HEK293T (cell line): ENCODE measurements at regions not wholly inside any gene's neighbourhood (a gene's known extent, or its start where the extent isn't known, plus 50 kb on each side); places are given as distances from the start of the nearest gene placed in this dataset.

Source experiments
- BHLHE40 ChIP-seq: fragments of 450-650 bp; IDR thresholded peaks from 2 replicates; pipeline ENCODE4 v1.6.1; 2016; ENCODE audit warnings: mild to moderate bottlenecking, moderate library complexity, borderline replicate concordance
- ELF4 ChIP-seq: fragments of 450-650 bp; IDR thresholded peaks from 2 replicates; pipeline ENCODE4 v1.6.1; 2017; ENCODE audit warnings: antibody characterized with exemption
- FOXA1 ChIP-seq: fragments of 450-650 bp; IDR thresholded peaks from 2 replicates; pipeline ENCODE4 v1.6.1; 2016; ENCODE audit warnings: mild to moderate bottlenecking
- FOXK2 ChIP-seq: fragments of 450-650 bp; IDR thresholded peaks from 2 replicates; pipeline ENCODE4 v1.6.1; 2016; ENCODE audit warnings: mild to moderate bottlenecking
- FOXM1 ChIP-seq: fragments of 450-650 bp; IDR thresholded peaks from 2 replicates; pipeline ENCODE4 v1.6.1; 2017; ENCODE audit warnings: mild to moderate bottlenecking, borderline replicate concordance
- HDGF ChIP-seq: fragments of 450-650 bp; IDR thresholded peaks from 2 replicates; pipeline ENCODE4 v1.6.1; 2017; ENCODE audit warnings: antibody characterized with exemption, borderline replicate concordance
- LEF1 ChIP-seq: fragments of 450-650 bp; IDR thresholded peaks from 2 replicates; pipeline ENCODE4 v1.6.1; 2017; ENCODE audit warnings: mild to moderate bottlenecking, borderline replicate concordance
- NFRKB ChIP-seq: fragments of 450-650 bp; IDR thresholded peaks from 2 replicates; pipeline ENCODE4 v1.6.1; 2016; ENCODE audit warnings: mild to moderate bottlenecking, moderate library complexity
- SUZ12 ChIP-seq: fragments of 450-650 bp; IDR thresholded peaks from 2 replicates; pipeline ENCODE4 v1.6.1; 2016; ENCODE audit warnings: mild to moderate bottlenecking
- TARDBP ChIP-seq: fragments of 450-650 bp; IDR thresholded peaks from 2 replicates; pipeline ENCODE4 v1.6.1; 2016
- ZNF384 ChIP-seq: fragments of 450-650 bp; IDR thresholded peaks from 2 replicates; pipeline ENCODE4 v1.6.1; 2016

DNA sequence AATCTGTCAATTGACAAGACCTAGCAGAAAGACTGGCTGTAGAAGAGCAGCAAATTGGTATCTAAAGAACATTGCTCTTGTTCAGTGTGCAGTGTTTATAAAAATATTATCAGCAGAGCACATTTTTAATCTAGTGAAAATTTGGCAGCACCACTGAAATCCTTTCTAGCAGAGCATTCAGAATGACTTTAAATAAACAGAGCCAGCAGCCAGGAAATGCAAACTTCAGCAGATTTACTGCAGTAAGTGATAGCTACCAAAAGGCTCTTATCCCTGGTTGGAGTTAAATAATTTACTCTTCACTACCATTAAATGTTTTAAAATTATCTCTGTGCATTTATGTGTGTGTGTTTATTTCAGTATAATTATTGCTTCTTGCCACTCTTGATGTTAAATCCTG lies 590.9 kb upstream of the CITED2 start:
- no peak for TF ChIP-seq TARDBP
- no peak for TF ChIP-seq ZNF384
- TF ChIP-seq FOXM1 = no peak
- TF ChIP-seq BHLHE40 = no peak
- TF ChIP-seq HDGF = no peak
- TF ChIP-seq SUZ12 = no peak
- TF ChIP-seq FOXA1 = no peak
- no peak for TF ChIP-seq NFRKB
- no peak for TF ChIP-seq FOXK2
- no peak for TF ChIP-seq ELF4
- TF ChIP-seq LEF1 = no peak
